GM21723 (cell line): ENCODE measurements at regions not wholly inside any gene's neighbourhood (a gene's known extent, or its start where the extent isn't known, plus 50 kb on each side); places are given as distances from the start of the nearest gene placed in this dataset.
A peak's percentile ranks its signal among the peaks of the same experiment; 100 is the strongest.
"Not testable (repeated sequence)": the region's sequence is repeated elsewhere in the genome, so short reads cannot be mapped to it uniquely, and the experiment has no call there.

Source experiments
- ATAC-seq: cut with Tn5 transposase; IDR thresholded peaks from one replicate; pipeline ENCODE4 v1.9.1; 2021; ENCODE audit warnings: mild to moderate bottlenecking, moderate library complexity; ENCODE audit not compliant: unreplicated experiment

DNA sequence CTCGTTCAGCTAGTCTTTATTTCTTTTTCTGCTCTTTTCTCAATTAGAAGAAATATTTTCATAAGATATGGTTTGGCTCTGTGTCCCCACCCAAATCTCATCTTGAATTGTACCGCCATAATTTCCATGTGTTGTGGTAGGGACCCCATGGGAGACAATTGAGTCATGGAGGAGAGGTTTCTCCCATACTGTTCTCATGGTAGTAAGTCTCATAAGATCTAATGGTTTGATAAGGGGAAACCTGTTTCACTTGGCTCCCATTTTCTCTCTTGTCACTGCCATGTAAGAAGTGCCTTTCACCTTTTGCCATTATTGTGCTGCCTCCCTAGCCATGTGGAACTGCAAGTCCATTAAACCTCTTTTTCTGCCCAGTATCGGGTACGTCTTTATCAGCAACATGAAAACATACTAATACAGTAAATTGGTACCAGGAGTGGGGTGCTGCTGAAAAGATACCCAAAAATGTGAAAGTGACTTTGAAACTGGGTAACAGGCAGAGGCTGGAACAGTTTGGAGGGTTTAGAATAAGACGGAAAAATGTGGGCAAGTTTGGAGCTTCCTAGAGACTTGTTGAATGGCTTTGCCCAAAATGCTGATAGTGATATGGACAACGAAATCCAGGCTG is 112.0 kb upstream of the SMARCA2 start:
- not testable (repeated sequence) for ATAC-seq

DNA sequence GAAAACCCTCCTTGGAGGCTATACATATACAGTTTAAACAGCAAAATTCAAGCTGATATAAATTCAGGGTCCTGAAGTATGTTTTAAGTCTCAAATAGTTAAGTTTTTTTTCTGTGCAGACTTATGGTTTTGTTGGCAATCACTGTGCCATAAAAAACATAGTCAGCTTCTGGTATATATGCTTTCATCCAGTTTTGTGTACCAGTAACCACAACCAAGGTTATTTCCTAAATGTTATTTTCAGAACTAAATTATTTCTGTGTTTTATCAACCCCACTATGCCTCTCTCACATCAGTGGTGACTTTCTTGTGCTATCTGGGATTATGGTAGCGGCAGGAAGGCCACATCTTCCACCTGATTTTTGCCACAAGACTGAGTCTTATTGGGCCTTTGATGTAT is 107.7 kb upstream of the SMARCA2 start:
- ATAC-seq: no peak

DNA sequence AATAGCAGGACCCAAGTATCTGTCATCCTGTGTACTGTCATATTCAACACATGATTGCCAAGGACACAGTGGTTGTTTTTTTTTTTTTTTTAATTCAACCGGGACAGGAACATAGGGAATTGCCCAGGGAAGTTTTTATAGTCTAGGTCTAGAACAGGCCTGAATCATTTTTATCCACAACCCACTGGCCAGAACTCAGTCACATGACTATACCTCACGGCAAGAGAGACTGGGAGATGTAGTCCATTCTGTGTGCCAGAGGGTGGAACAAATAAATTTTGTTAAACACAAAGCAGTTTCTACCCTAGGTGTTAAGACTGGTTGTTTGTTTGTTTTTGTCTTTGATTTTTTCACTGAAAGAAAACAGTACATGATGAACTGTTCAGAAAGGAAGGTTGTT is 105.8 kb upstream of the SMARCA2 start:
- ATAC-seq: no peak

DNA sequence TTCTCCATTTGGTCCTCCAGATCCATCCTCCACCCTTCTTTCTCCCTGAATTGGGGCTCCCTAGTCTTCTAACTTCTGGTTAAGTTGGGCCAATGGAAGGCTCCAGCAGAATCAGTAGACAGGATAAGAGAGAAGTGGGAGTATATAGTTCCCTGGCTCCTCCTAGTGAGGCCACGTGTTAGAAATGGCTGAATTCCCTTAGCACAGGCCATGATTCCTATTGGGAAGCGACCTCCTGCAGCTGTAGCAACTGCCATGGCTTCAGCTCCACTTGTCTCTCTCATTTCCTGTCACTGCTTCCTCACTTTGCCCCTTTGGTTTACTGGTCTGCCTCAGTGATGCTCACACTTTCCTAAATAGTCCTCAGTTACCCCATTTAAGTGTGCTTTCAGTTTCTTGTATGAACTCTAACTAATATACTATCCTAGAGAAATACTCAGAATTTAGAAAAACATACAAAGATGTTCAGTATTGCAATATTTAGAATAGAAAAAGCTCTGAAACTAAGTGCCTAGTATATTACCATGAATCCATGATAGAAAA is 104.8 kb upstream of the SMARCA2 start:
- no peak for ATAC-seq

DNA sequence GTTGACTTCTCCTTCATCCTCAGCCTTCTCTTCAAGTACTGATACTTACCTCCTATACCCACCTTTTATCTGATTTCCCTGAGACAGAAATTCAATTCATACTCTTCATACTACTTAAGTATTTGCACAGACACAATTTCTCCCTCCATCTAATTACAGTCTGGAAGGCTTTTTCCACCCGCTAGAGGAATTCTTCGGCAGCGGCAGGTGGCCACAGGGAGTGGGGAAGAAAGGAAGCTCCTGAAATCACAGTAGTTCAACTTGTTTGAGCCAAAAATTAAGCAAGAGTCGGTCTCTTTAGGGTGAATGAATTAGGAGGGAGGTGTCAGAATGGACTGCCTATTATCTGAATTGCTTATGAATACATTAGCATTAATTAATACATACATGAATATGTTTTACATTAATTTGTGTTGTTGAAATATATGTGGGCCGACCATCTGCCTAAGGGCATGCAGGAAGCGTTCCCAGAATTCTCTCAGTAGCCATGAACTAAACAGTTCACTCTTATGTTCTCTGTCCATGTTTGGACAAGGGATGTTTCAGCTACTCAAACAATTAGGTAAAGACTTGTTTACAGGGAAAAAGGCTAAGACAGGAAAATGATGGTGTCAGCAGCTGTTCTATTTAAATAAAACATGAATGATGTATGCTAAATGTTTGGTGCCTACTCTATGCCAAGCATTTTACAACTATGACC is 101.4 kb upstream of the SMARCA2 start:
- no peak for ATAC-seq

DNA sequence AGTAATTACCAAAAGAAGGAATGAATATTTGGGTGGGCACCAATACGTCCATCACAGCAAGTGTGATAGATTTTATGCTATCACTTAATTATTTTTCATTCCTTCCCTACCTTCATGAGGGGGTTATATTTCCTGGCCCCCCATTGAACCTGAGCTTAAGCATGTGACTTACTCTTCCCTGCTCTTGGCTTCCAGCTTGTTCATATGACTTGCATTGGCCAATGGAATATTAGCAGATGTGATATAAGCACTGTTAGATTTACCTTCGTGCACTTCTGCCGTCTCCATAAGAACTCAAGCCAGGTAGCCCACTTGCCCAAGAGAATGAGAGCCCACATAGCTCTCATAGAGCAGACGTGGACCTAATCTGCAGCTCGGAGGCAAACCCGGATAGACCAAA is 99.1 kb upstream of the SMARCA2 start:
- no peak for ATAC-seq

DNA sequence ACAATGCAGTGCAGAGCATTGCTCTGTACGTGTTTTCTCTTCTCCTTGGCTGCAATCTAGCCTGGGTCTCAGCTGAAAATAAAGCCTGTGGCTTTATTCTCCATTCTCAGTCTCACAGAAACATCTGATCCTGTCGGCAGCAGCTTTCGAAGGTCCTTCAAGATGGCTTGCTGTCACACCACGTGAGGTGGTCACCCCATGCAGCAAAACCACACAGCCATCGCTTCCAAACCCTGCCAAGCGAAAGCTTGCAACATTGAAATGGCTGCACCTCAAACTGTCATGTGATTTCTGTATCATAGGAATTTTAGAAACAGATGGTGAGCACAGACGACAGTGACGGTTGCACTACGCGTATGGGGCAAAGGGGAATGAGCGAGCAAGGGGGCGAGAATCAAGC is 98.5 kb upstream of the SMARCA2 start:
- ATAC-seq: no peak

DNA sequence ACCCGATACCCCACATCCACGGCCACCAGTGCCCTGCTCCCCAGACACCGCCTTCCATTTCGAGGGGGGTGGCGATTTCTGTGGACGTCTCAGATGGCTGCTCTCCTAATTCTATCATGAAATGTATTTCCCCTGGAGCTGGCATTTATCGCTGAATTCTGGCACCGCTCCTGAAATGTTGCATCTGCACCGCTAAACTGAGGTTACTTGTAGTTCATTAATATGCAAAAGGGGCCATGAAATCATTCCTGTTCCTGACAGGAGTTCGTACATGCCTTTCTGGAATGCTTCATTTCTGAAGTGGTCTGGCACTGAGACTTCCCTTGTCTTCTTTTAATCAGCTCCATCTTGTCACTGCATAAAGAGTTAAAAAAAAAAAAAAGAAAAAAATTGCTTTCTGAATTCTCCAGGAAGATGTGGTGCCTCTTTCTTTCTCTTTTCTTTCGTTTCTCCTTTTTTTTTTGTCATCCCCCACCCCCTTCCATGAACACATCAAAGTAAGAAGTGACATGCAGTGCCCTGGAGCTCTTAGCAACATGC is 97.7 kb upstream of the SMARCA2 start:
- ATAC-seq: no peak

DNA sequence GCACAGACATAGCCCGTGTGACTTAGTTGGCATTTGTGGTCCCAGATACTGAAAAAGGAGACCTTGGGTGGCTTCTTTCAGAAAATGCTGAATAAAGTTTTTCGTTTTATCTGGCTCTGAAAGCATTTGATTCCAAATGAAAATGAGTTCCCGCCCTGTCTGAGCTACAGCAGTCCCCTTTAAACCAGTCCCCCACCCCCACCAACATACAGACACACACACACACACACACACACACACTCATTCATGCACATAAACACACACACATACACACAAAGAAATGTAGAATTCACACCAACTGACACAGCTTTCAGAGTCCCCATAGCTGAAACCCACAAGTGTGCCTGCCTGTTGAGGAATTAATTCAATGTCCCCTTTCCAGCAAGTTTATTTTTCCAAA is 97.0 kb upstream of the SMARCA2 start:
- no peak for ATAC-seq

DNA sequence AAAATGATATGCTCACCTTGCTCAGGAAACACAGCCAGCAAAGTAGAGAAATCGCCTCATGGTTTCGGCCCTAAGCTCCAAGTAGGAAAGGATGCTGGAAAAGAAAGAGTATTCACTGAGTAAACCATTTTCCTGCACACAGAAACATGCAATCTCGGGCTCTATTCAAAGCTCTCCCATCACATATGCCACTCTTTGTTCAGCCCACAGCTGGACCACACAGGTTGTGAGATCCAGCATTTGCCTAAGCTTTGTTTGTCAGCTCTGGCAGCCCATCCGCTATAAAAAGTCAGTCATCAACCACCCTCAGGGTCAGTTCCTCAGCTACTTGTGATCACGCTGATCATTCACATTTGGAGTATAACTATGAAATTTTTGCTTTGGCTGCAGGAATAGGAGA is 96.5 kb upstream of the SMARCA2 start:
- no peak for ATAC-seq

DNA sequence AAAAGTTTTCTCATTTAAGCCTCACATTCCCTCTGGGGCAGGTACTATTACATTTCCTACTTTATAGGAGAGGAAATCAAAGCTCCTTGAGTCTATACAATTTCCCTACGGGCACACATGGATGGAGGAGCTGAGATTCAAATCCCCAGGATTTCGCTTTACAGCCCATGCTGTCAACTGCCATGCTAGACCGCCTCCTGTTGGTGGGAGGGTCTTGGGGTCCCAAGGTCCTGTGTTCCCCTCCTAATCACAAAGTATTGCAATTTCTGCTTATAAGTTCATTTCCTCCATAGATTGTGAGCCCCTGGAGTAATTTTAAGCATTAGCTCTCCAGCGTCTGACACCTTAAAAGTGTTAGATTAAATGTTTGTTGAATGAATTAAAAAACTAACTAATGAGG is 95.9 kb upstream of the SMARCA2 start:
- ATAC-seq: no peak

DNA sequence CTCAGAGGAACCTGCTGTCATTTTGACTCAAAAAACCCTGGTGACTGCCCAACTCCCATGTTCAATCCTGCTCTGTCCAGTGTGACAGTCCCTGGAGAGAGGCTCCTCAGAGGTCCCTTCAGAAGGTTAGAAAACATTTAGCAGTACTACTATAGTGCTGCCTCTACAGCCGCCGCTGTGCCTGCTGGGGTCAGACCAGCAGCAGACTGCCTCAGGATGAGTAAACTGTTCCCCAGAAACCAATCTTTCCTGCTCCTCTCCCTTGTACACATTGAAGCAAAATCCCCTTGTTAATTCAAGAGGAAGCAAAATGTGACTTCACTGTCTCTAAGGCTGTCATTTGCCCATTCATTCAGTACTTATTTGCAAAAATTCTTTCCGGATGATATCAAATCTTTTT is 94.8 kb upstream of the SMARCA2 start:
- ATAC-seq: no peak

DNA sequence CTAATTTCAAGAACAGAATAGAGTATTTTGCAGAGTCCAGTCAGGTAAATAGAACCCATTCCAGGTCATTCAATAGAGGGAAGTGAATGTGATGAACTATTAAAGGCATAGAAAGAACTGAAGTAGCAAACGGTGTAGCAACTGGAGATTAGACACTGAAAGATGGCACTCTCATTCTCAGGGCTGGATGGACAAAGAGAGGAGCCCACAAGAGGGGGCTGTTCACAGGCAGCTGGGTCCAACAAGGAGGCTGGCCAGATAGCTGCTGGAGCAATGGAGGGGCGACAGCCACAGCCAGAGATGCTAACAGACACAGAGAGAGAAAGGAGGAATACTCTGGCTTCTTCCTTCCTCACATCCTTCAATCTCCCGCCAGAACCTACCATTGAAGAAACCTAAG is 93.1 kb upstream of the SMARCA2 start:
- ATAC-seq: no peak

DNA sequence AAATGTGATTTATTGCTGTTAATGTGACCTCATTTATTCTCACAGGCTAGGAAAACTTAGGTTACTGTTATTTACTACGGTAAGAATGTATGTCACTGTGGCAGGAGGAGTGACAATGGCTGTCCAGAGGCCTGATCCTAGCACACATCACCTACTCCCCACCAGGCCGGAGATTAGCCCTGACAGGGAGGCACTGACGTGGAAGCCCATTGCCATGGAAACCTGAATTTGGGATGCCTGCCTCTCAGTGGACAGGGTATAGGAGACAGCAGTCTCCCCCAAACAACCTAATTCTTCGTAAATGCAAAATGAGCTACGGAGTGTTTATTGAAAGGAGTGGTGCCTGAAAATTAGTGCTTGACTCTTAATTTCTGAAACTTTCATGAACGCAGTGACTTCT is 87.6 kb upstream of the SMARCA2 start:
- no peak for ATAC-seq

DNA sequence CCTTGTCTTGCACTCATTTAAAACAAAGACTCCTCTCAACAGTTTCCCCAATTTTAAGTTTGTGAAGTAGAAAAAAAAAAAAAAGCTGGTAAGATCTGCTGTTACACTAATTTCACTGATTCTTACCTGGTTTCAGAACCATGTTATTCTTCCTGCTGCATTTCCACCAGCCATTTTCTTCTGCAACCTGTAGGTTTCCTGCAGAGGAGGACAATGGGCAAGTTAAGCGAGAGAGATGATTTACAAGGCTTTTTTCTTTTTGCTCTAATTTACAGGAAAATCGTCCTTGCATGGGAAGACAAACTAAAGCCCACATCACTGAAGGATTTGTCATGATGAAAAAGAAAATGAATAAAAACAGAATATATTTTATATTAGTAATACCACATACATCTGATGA is 86.0 kb upstream of the SMARCA2 start:
- no peak for ATAC-seq

DNA sequence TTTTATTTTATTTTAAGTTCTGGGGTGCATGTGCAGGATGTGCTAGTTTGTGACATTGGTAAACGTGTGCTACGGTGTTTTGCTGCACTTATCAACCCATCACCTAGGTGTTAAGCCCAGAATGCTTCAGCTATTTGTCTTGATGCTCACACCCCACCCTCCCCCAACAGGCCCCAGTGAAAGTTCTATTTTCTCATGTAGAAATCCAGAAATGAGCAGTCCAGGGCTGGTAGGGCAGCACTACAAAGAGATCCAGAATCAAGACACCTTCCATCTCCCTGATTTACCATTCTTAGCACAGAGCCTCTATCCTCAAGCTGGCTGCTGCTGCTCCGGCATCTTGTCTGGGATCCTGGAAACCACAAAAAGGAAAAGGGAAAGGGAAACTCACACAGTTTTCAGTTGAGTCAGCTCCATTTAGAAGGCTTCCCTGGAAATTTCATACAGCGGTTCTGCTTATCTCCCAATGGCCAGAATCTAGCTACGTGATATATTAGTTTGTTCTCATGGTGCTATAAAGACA is 85.4 kb upstream of the SMARCA2 start:
- peak; percentile 70 for ATAC-seq

DNA sequence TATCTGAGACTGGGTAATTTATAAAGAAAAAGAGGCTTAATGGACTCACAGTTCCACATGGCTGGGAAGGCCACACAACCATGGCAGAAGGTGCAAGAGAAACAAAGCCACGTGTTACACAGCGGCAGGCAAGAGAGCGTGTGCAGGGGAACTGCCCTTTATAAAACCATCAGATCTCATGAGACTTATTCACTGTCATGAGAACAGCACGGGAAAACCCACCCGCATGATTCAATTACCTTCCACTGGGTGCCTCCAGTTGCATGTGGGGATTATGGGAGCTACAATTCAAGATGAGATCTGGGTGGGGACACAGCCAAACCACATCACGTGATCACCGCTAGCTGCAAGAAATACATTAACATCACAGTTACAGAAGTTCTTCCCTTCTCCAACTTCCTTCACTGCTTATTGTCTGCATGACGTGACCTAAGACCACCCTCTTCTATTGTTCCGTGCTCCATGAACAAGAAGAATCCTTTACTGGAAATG is 84.9 kb upstream of the SMARCA2 start:
- ATAC-seq: peak; percentile 65

DNA sequence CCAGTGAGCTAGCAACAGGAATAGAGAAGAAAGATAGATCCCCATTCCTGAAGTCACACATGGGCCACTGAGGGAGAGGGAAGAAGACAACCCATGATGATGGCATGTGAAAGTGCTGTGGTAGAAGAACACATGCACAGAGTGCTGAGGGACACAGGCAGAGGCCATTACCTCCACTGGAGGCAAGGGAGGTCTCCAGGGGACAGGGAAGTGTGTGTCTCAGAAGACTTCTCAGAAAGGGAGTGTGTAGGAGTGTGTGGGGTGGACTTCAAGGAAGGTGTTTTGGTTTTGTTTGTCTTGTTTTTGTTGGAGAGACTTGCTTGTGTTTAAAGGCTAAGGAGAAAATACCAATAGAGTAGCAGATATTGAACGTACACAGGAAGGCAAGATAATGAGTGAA is 77.0 kb upstream of the SMARCA2 start:
- peak; percentile 26 for ATAC-seq

DNA sequence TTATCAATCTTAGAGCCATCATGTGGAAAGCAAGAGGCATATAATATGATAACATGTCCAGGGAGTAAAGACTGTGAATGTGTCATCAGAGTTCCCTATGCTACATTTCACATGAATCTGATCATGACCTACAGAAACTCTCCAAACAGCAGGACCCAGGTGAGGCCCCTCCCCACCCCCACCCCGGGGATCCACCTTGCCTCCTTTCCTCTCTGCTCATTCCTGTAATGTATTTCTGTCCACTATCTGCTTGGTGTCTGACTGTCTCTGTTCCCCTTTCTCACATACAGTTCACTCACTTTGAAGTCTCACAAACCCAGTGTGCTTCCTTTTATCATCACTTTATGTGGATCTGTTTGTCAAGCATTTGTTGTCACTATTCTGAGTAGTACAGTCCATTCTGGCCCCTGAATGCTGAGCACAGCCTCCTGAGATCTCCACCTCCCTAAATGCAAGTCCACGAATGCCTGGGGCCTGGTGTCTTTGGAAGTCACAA is 76.4 kb upstream of the SMARCA2 start:
- ATAC-seq: peak; percentile 75

DNA sequence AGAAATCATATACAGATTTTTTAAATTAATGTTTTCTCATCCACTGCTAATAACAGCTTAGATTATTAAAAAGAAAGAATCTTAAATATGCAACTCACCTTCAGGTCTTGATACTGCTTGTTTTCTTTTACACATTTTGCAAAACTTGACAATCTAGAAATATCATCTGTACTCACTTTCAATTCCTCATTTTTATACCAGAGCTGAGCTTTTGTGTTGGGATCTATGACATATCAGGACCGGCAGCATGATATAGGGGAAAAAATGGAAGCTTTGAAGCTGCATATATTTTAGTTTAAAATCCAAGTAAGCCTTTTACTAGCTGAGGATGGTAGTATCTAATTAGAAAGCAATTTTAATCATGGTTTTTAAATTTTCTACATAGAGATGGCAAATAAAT is 75.7 kb upstream of the SMARCA2 start:
- peak; percentile 52 for ATAC-seq

DNA sequence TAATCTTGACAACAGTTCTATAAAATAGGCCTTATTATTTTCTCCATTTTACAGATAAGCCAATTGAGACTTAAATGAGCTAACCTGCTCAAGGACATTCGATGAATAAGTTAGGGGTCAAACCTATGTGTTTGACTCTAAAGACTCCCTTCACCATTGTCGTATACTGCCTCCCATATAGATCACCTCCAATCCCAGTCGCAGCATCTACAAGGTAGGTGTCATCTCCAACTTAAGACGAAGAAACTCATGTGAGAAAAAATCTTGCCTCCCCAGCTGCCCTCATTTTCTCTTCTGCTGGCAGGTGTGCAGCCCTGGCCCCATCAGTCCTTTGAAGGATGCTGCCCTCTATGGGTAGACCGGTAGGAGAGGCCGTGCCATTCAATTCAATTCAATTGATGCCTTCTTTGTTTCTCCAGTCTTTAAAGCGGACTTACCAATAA is 75.2 kb upstream of the SMARCA2 start:
- ATAC-seq: peak; percentile 77

DNA sequence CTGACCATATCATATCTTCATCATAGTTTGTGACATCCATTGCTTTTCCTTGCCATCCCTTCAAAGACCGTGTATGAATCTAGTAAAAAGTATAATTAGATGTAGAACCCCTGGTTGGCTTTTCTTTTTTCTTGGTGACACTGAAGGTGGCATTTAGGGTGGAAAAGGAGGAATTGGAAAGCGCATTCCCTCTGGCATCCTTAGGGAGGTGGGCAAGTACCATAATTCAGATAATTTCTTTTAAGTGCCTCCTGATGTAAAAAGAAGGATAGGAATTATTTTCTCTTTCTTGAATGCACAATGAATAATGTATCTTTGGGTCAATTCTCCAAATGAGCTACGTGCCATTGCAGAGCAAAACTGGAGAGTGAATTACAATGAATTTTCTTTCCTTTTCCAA is 73.2 kb upstream of the SMARCA2 start:
- ATAC-seq: no peak
